MCF 10A (cell line): ENCODE measurements at regions not wholly inside any gene's neighbourhood (a gene's known extent, or its start where the extent isn't known, plus 50 kb on each side); places are given as distances from the start of the nearest gene placed in this dataset.
"Not testable (repeated sequence)": the region's sequence is repeated elsewhere in the genome, so short reads cannot be mapped to it uniquely, and the experiment has no call there.

Source experiments
- BruUV-seq: library from RNA; stranded (reverse); fragments of 400-500 nt; replicated peaks from 2 replicates; lab custom pipeline; 2021; lab: Mats Ljungman, UMichigan
- CTCF ChIA-PET: fragments of 300-600 bp; sonication (Branson Sonifier 250); formaldehyde crosslinking; extraction: SDS; loops from one replicate; lab custom pipeline; 2021; ENCODE audit warnings: antibody characterized with exemption, inconsistent platforms; lab: Yijun Ruan, JAX
- POLR2A ChIA-PET: fragments of 300-600, 350-650 bp; sonication (Branson Sonifier 250); formaldehyde crosslinking; extraction: SDS; loops from one replicate; lab custom pipeline; 2020; ENCODE audit warnings: antibody characterized with exemption, inconsistent platforms; lab: Yijun Ruan, JAX
- DNase-seq: peaks from one replicate; pipeline ENCODE4 v3.0.0-alpha.2; 2018; ENCODE audit not compliant: unreplicated experiment
- H3K27ac Mint-ChIP-seq: one replicate; pipeline ENCODE4 v1.8.0; 2022; ENCODE audit warnings: mild to moderate bottlenecking, low read depth, mixed read lengths; ENCODE audit not compliant: unreplicated experiment
- H3K27me3 Mint-ChIP-seq: one replicate; pipeline ENCODE4 v1.8.0; 2022; ENCODE audit warnings: mixed read lengths; ENCODE audit not compliant: insufficient read depth, unreplicated experiment
- H3K36me3 Mint-ChIP-seq: one replicate; pipeline ENCODE4 v1.8.0; 2022; ENCODE audit warnings: mild to moderate bottlenecking, moderate library complexity, mixed read lengths; ENCODE audit not compliant: insufficient read depth, unreplicated experiment
- H3K4me1 Mint-ChIP-seq: one replicate; pipeline ENCODE4 v1.8.0; 2022; ENCODE audit warnings: mixed read lengths; ENCODE audit not compliant: insufficient read depth, unreplicated experiment
- H3K4me3 Mint-ChIP-seq: one replicate; pipeline ENCODE4 v1.8.0; 2022; ENCODE audit warnings: mild to moderate bottlenecking, moderate library complexity, mixed read lengths; ENCODE audit not compliant: unreplicated experiment
- H3K9me3 Mint-ChIP-seq: one replicate; pipeline ENCODE4 v1.8.0; 2022; ENCODE audit warnings: mixed read lengths; ENCODE audit not compliant: unreplicated experiment
- CTCF ChIP-seq: fragments of 200-600 bp; IDR thresholded peaks from one replicate; pipeline ENCODE4 v1.8.0; 2022; ENCODE audit warnings: antibody characterized with exemption, mild to moderate bottlenecking; ENCODE audit not compliant: unreplicated experiment
- intact Hi-C: fragments of 100-400 bp; cut with micrococcal nuclease; formaldehyde crosslinking; loops from 2 replicates; pipeline ENCODE4 v1.14.1; 2022

GRCh38 chr4:138113819-138114400 is 128.2 kb downstream of the SLC7A11 start:
- BruUV-seq, result no TSS peak
- H3K27ac Mint-ChIP-seq, result no peak overlapping the region

GRCh38 chr4:138112890-138113289 is 129.3 kb downstream of the SLC7A11 start:
- H3K27me3 Mint-ChIP-seq, H3K9me3 Mint-ChIP-seq, CTCF ChIA-PET, H3K36me3 Mint-ChIP-seq, H3K4me1 Mint-ChIP-seq, intact Hi-C loops, BruUV-seq, POLR2A ChIA-PET, H3K4me3 Mint-ChIP-seq, H3K27ac Mint-ChIP-seq, DNase-seq: not testable (repeated sequence)

More at GRCh38 chr4:138113819-138114400, 128.2 kb downstream of the SLC7A11 start:
- Mint-ChIP-seq H3K9me3 (no peaks in the 10 kb centered on the region), H3K4me1 (no peaks in the 10 kb centered on the region), H3K4me3 (no peak overlapping the region), H3K27me3 (no peaks in the 10 kb centered on the region), H3K36me3 (no peaks in the 10 kb centered on the region)
- ChIA-PET POLR2A (no interaction called here), CTCF (interaction anchor here (1.9 kb wide), 1 partner anchor 23 kb away, joined by 7 read pairs; no protein-coding TSS in a partner anchor)
- DNase-seq, result peak; percentile 58
- TF ChIP-seq CTCF, result no peak
- intact Hi-C loops, result no loop called here

GRCh38 chr4:138112389-138112788 is 129.8 kb downstream of the SLC7A11 start:
- ChIA-PET POLR2A (interaction anchor here (0.6 to 0.7 kb wide), 2 partner anchors 13 to 16 kb away, joined by 3 read pairs; no protein-coding TSS in a partner anchor), CTCF (interaction anchor here (0.7 to 1.8 kb wide), 2 partner anchors 22 to 78 kb away, joined by 4 to 10 read pairs; no protein-coding TSS in a partner anchor)
- no peak for DNase-seq
- no peak for TF ChIP-seq CTCF
- Mint-ChIP-seq H3K4me1 (no peaks in the 10 kb centered on the region), H3K9me3 (no peaks in the 10 kb centered on the region), H3K36me3 (no peaks in the 10 kb centered on the region), H3K27ac (no peak overlapping the region), H3K27me3 (no peaks in the 10 kb centered on the region), H3K4me3 (no peak overlapping the region)
- no TSS peak for BruUV-seq
- intact Hi-C loops, result no loop called here

- Mint-ChIP-seq H3K27me3 (no peaks in the 10 kb centered on the region), H3K4me3 (no peak overlapping the region), H3K27ac (no peak overlapping the region), H3K9me3 (no peaks in the 10 kb centered on the region), H3K36me3 (no peaks in the 10 kb centered on the region), H3K4me1 (no peaks in the 10 kb centered on the region)
- ChIA-PET POLR2A (interaction anchor here (0.6 to 0.7 kb wide), 2 partner anchors 14 to 15 kb away, joined by 3 read pairs; no protein-coding TSS in a partner anchor), CTCF (interaction anchor here (0.5 to 1.8 kb wide), 7 partner anchors 21 to 569 kb away, joined by 3 to 10 read pairs (median 4); no protein-coding TSS in a partner anchor)
- TF ChIP-seq CTCF, result no peak
- BruUV-seq, result no TSS peak
- no peak for DNase-seq
- intact Hi-C loops, result no loop called here
Measured at GRCh38 chr4:138111462-138112000, 130.6 kb downstream of the SLC7A11 start.
